Caco-2 (cell line): ENCODE measurements at regions not wholly inside any gene's neighbourhood (a gene's known extent, or its start where the extent isn't known, plus 50 kb on each side); places are given as distances from the start of the nearest gene placed in this dataset.
A peak's percentile ranks its signal among the peaks of the same experiment; 100 is the strongest.

Experiments
- BruUV-seq: library from RNA; stranded (reverse); fragments of 400-500 nt; replicated peaks from 2 replicates; lab custom pipeline; 2021; lab: Mats Ljungman, UMichigan
- CTCF ChIA-PET: fragments of 300-600 bp; sonication (Branson Sonifier 250); formaldehyde crosslinking; loops from one replicate; lab custom pipeline; 2022; ENCODE audit warnings: antibody characterized with exemption; lab: Charles Lee
- POLR2A ChIA-PET: fragments of 300-600 bp; sonication (Branson Sonifier 250); formaldehyde crosslinking; loops from one replicate; lab custom pipeline; 2022; ENCODE audit warnings: antibody characterized with exemption; lab: Charles Lee
- DNase-seq, 2 experiments: peaks; one replicate each; pipeline versions ENCODE4 v3.0.0 to v3.0.0-alpha.2; 2020 to 2022
- H3K27me3 ChIP-seq: replicated peaks from 2 replicates; pipeline ENCODE4 v1.6.0; 2011; ENCODE audit warnings: low read length; ENCODE audit not compliant: control insufficient read depth, insufficient read depth
- H3K36me3 ChIP-seq: 2 replicates; pipeline ENCODE4 v1.5.1; 2011; ENCODE audit warnings: low read length; ENCODE audit not compliant: control insufficient read depth, insufficient read depth
- H3K4me1 ChIP-seq: fragments of 250-450 bp; sonication (Bioruptor Pico); 2 replicates; pipeline ENCODE4 v1.5.1; 2020; ENCODE audit warnings: mild to moderate bottlenecking
- H3K4me3 ChIP-seq: 2 replicates; pipeline ENCODE4 v1.5.1; 2011; ENCODE audit warnings: low read depth, mild to moderate bottlenecking, control low read depth, low read length
- H3K9me3 ChIP-seq: fragments of 250-450 bp; sonication (Bioruptor Pico); 2 replicates; pipeline ENCODE4 v1.5.1; 2020; ENCODE audit warnings: mild to moderate bottlenecking, moderate library complexity
- H3K27ac Mint-ChIP-seq: one replicate; pipeline ENCODE4 v1.8.0; 2022; ENCODE audit warnings: mixed read lengths; ENCODE audit not compliant: unreplicated experiment
- H3K27me3 Mint-ChIP-seq: one replicate; pipeline ENCODE4 v1.8.0; 2022; ENCODE audit warnings: mixed read lengths; ENCODE audit not compliant: insufficient read depth, unreplicated experiment
- H3K36me3 Mint-ChIP-seq: one replicate; pipeline ENCODE4 v1.8.0; 2022; ENCODE audit warnings: mild to moderate bottlenecking, mixed read lengths; ENCODE audit not compliant: insufficient read depth, unreplicated experiment
- H3K4me1 Mint-ChIP-seq: one replicate; pipeline ENCODE4 v1.8.0; 2022; ENCODE audit warnings: low read depth, mixed read lengths; ENCODE audit not compliant: unreplicated experiment
- H3K4me3 Mint-ChIP-seq: one replicate; pipeline ENCODE4 v1.8.0; 2022; ENCODE audit warnings: mild to moderate bottlenecking, moderate library complexity, mixed read lengths; ENCODE audit not compliant: unreplicated experiment
- H3K9me3 Mint-ChIP-seq: one replicate; pipeline ENCODE4 v1.8.0; 2022; ENCODE audit warnings: mixed read lengths; ENCODE audit not compliant: unreplicated experiment
- CTCF ChIP-seq, 2 experiments: fragments of 200-600 bp in 1 of 2; IDR thresholded peaks; 1 replicate in 1 of 2; 2 replicates in 1 of 2; pipeline versions ENCODE4 v1.5.1 to v1.8.0; 2011 to 2022; ENCODE audit warnings: antibody characterized with exemption in 1 of 2, control low read depth in 1 of 2, inconsistent platforms in 1 of 2, low read depth in 1 of 2, low read length in 1 of 2, mild to moderate bottlenecking in 1 of 2, moderate library complexity in 1 of 2; ENCODE audit not compliant: insufficient read depth in 1 of 2, severe bottlenecking in 1 of 2, unreplicated experiment in 1 of 2
- intact Hi-C: fragments of 100-400 bp; cut with micrococcal nuclease; formaldehyde crosslinking; loops from one replicate; pipeline ENCODE4 v1.10.0; 2022; ENCODE audit not compliant: unreplicated experiment

GRCh38 chr20:7355051-7355450 is 585.2 kb downstream of the HAO1 start:
- no peaks in the 10 kb centered on the region for H3K4me1 Mint-ChIP-seq
- POLR2A ChIA-PET = no interaction called here

GRCh38 chr20:7358670-7359069 is 581.6 kb downstream of the HAO1 start:
- Histone ChIP-seq H3K4me3 (no peak overlapping the region), H3K4me1 (no peaks in the 10 kb centered on the region), H3K9me3 (no peaks in the 10 kb centered on the region), H3K27me3 (no peaks in the 10 kb centered on the region), H3K36me3 (no peaks in the 10 kb centered on the region)
- ChIA-PET CTCF (no interaction called here), POLR2A (no interaction called here)
- Mint-ChIP-seq H3K36me3 (no peaks in the 10 kb centered on the region), H3K27me3 (peaks cover 8% of the 10 kb centered on the region), H3K4me1 (no peaks in the 10 kb centered on the region), H3K27ac (no peak overlapping the region), H3K4me3 (no peak overlapping the region), H3K9me3 (peaks cover 5% of the 10 kb centered on the region)
- intact Hi-C loops = no loop called here
- TF ChIP-seq CTCF (IDR thresholded peaks at IDR 0.05; ENCODE audit: insufficient read depth in 1 of 2, low read depth in 1 of 2, low read length in 1 of 2, severe bottlenecking in 1 of 2, unreplicated experiment in 1 of 2) = no peak
- BruUV-seq = no TSS peak
- peak in 1 of 2 experiments; percentile 5 for DNase-seq

More at GRCh38 chr20:7355051-7355450, 585.2 kb downstream of the HAO1 start:
- Histone ChIP-seq H3K36me3 (no peaks in the 10 kb centered on the region), H3K4me1 (no peaks in the 10 kb centered on the region), H3K9me3 (no peaks in the 10 kb centered on the region), H3K27me3 (no peaks in the 10 kb centered on the region; the same call in 1 of the 2 replicates), H3K4me3 (no peak overlapping the region)
- intact Hi-C loops = no loop called here
- H3K4me3 Mint-ChIP-seq = no peak overlapping the region
- DNase-seq = no peak
- peaks cover 14% of the 10 kb centered on the region for H3K27me3 Mint-ChIP-seq
- no peak overlapping the region for H3K27ac Mint-ChIP-seq
- CTCF ChIA-PET = no interaction called here
- no TSS peak for BruUV-seq
- no peak for TF ChIP-seq CTCF (IDR thresholded peaks at IDR 0.05; ENCODE audit: insufficient read depth in 1 of 2, low read depth in 1 of 2, low read length in 1 of 2, severe bottlenecking in 1 of 2, unreplicated experiment in 1 of 2)
- H3K9me3 Mint-ChIP-seq = peaks cover 9% of the 10 kb centered on the region
- no peaks in the 10 kb centered on the region for H3K36me3 Mint-ChIP-seq

- BruUV-seq = no TSS peak
- Histone ChIP-seq H3K27me3 (no peaks in the 10 kb centered on the region), H3K4me1 (no peaks in the 10 kb centered on the region), H3K36me3 (no peaks in the 10 kb centered on the region), H3K4me3 (no peak overlapping the region), H3K9me3 (no peaks in the 10 kb centered on the region)
- Mint-ChIP-seq H3K4me3 (no peak overlapping the region), H3K36me3 (no peaks in the 10 kb centered on the region), H3K4me1 (no peaks in the 10 kb centered on the region), H3K27ac (no peak overlapping the region), H3K9me3 (peaks cover 12% of the 10 kb centered on the region), H3K27me3 (peaks cover 9% of the 10 kb centered on the region)
- intact Hi-C loops = no loop called here
- ChIA-PET CTCF (interaction anchor here (0.9 kb wide), 1 partner anchor 247 kb away, joined by 5 read pairs; no protein-coding TSS in a partner anchor), POLR2A (no interaction called here)
- TF ChIP-seq CTCF (IDR thresholded peaks at IDR 0.05; ENCODE audit: insufficient read depth in 1 of 2, low read depth in 1 of 2, low read length in 1 of 2, severe bottlenecking in 1 of 2, unreplicated experiment in 1 of 2) = no peak
- DNase-seq = no peak
These were observed 580.5 kb downstream of the HAO1 start for GRCh38 chr20:7359739-7360138.
